Activated CD4-positive, CD25-positive, alpha-beta regulatory T cell (primary cell): ENCODE measurements at regions not wholly inside any gene's neighbourhood (a gene's known extent, or its start where the extent isn't known, plus 50 kb on each side); places are given as distances from the start of the nearest gene placed in this dataset.
"Not testable (repeated sequence)": the region's sequence is repeated elsewhere in the genome, so short reads cannot be mapped to it uniquely, and the experiment has no call there.

Source experiments
- DNase-seq, 4 experiments: peaks; one replicate each; lab custom pipeline; 2025; lab: John Stamatoyannopoulos, UW

DNA sequence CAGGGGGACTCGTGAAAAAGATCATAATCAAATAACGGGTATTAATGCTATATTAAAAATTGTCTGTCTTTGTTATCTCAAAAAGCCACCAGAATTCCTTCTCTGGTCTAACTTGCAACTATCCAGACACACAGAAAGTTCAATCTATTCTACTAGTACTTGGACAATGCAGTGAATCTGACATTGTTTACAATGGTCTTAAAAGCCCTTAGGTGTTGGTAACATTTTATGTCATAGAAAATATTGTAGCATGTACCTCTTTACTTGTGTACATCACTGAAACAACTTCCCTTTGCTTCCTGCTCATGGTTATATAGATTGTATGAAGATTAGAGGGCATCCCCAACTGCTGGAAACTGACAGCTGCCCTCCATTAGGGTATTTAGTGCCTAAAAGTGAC, 71.1 kb upstream of the PPP3CA start:
- no peak for DNase-seq

DNA sequence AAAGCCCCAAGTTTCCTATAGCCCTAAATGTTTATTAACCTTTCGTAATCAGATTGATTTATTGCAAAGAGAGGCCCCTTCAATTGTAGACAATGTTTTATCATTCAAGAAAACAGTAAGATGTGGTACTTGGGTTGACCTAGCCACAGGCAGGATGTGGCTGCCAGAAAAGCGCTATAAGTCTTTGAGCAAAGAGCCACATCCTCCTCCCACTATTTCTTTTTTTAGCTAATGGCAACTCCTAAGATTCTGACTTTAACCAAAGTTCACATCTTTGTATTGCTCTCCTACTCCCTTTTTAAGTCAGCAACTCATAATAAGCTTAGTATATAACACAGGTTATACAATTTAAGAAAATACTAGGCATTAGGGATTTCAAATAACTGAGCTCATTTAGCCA, 70.7 kb upstream of the PPP3CA start:
- peak; percentile 2 to 19 (median 8) for DNase-seq

DNA sequence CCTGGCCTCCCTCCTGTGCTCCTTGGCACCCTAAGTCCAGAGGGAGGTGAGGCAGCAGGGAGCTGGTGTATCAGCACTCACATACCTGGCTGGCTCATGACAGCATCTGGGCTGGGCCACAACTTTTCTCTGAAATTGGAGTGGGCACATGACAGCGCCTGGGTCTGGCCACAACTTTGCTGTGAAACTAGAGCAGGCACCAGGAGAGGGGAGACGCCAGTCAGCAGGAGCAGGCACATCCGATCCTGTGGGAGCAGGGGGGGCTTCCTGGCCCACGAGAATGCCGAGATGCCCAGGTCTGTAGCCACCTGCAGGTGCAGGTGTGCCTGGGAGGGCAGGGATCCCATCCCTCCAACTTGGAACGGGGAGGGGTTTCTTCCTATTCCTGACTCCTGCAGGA, 69.7 kb upstream of the PPP3CA start:
- DNase-seq = no peak

DNA sequence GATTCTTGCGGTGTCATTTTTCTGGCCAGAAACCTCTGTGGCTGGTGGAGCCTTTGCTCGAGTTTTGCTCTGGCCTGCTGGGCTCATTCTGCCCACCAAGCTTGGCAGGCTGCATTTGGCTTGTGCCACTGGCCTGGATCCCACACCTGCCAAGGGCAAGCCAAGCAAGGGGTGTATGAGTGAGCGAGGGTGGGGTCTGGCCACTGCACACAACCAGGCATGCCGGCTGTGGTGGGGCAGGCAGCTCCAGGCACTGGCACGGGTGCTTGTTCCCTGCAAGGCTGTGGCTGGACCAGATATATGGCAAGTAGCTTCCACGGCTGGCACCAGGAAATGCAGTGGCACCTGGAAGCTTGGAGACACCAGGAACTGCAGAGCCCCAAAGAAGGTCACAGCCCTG, 68.6 kb upstream of the PPP3CA start:
- DNase-seq = no peak

DNA sequence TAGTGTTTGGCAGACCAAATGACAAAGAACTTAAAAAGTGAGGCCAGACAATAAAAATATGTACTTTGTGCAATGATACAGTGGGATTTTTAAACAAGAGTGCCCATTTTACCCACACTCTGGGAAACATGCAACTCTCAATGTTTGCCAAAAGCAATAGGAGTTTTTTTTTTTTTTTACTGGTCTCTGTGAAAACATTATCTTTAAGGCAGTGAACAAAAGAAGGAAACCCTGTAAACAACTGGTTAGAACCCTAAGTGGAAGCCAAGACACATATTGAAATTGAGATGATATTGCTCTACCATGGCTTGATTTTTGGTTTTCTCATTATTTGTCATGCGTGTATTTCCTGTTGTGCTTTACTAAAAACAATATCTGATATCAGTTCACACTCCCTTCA, 67.2 kb upstream of the PPP3CA start:
- DNase-seq = no peak

DNA sequence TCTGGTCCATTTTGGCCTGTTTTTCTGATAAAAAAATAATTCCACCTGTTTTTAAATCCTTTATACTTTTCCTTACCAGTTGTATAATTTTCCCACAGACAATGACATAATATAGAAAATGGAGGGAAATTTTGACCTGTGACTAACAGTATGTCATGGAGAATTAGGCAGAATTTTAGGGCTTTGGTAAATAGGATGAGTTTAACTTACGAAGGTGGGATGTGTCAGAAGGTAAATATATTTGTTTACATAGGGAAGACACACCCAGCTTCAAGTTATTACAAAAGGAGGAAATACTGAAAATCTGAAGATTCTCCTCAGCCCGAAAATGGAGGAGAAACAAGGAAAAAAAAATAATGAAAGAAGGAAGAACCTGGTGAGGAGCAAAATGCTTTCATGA, 64.6 kb upstream of the PPP3CA start:
- DNase-seq = no peak

DNA sequence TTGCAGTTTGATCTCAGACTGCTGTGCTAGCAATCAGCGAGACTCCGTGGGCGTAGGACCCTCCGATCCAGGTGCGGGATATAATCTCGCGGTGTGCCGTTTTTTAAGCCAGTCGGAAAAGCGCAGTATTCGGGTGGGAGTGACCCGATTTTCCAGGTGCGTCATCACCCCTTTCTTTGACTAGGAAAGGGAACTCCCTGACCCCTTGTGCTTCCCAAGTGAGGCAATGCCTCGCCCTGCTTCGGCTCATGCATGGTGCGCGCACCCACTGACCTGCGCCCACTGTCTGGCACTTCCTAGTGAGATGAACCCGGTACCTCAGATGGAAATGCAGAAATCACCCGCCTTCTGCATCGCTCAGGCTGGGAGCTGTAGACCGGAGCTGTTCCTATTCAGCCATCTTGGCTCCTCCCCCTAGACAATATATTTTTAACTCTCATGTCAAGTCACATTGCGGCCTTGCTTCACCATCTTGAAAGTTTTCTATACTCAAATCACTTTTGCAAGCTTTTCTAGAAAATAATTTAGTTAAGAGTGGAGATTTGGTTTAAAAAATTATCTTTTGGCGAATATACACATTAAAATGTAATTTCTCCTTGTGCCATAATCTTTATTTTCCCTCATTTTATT, 64.1 kb upstream of the PPP3CA start:
- DNase-seq = not testable (repeated sequence)

DNA sequence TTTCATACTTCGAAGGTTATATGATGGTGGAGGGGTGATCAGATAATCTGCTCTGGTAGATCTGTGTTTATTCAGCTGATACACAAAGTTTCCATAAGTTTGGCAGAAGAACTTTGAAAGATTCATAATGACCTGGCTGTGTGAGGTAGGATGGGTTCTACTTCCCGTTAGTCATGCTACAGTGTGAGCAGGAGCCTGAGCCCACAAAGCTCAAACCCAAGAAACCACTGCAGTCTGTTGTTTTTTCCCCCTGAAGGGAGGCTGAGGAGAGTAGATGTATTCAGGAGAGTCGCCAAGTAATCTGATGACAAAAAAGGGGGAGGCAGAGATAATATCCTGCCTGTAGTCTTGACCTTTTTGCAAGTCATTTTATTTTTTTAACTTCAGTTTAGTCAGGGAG, 52.8 kb upstream of the PPP3CA start:
- DNase-seq = no peak

DNA sequence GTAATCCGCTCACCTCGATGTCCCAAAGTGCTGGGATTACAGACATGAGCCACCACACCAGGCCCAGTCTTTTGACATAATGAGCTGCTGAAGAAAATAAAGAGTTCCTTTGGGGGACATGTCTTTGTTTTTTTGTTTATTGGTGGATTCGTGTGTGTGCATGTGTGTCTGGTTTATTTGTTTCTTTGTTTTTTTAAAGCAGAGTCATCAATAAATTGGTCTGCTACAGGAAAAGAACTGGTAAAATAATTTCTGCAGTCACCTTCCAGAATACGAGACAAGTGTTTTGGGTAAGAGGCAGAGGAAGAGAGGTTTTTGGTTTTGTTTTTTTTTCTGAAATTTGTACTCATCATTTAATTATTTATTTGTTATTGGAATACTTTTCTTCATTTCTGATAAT, 51.5 kb upstream of the PPP3CA start:
- DNase-seq = no peak
